ENCODE measurements at regions not wholly inside any gene's neighbourhood (a gene's known extent, or its start where the extent isn't known, plus 50 kb on each side); places are given as distances from the start of the nearest gene placed in this dataset.

DNA sequence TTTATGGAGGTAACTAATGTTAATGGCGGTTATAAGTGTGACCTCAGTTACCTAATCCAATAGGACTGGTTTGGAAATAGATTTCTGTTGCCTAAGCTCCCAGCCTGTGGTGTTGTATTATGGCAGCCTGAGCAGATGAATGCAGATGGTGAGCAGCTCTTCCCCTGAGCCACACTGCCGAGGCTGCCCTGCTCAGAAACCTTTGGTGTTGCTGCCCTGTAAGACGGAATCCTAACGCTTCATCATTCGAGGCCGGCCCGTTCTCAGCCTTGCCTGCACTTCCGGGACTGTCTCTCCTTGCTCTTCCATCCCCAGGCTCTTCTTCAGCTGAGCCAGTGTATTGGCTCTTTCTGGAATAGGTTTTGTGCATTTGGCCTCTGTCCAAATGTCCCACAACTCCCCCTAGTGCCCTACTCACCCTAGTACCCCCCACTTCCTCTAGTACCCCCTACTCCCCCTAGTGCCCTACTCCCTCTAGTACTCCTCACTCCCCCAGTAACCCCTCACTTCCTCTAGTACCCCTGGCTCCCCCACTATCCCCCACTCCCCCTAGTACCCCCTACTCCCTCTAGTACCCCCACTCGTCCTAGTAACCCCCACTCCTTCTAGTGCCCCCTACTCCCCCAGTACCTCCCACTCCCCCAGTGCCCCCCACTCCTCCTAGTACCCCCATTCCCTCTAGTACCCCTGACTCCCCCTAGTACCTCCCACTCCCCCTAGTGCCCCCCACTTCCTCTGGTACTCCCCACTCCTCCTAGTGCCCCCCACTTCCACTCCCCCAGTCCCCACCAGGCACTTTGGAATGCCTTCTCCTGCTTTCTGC lies 106.0 kb upstream of the TAF1B start:
- Histone ChIP-seq H3K4me3 (ENCODE audit: low read length in 3 of 3) (no peak overlapping the region), H3K36me3 (ENCODE audit: control insufficient read depth in 3 of 3, insufficient read depth in 3 of 3, low read length in 3 of 3) (no peaks in the 10 kb centered on the region), H3K27me3 (ENCODE audit: control insufficient read depth in 3 of 3, insufficient read depth in 3 of 3, low read length in 3 of 3) (no peaks in the 10 kb centered on the region), H3K27ac (ENCODE audit: low read depth, low read length) (no peak overlapping the region), H3K9ac (ENCODE audit: low read depth in 1 of 3, low read length in 3 of 3) (no peak overlapping the region), H3K4me1 (ENCODE audit: control insufficient read depth in 3 of 3, insufficient read depth in 3 of 3, low read length in 3 of 3) (peaks cover 22 to 32% (median 30%) of the 10 kb centered on the region in 3 donors), H3K9me3 (ENCODE audit: control insufficient read depth in 3 of 3, low read length in 3 of 3) (peaks cover 0 to 5% (median 2%) of the 10 kb centered on the region in 3 donors)

GRCh38 chr2:9738062-9738461 lies 105.2 kb upstream of the TAF1B start:
- H3K27ac ChIP-seq (ENCODE audit: low read depth, low read length), result peak overlapping the region; percentile 93

GRCh38 chr2:9738535-9739496 lies 104.5 kb upstream of the TAF1B start:
- Histone ChIP-seq H3K27ac (ENCODE audit: low read depth, low read length) (peak overlapping the region; percentile 93), H3K9ac (ENCODE audit: low read depth in 1 of 3, low read length in 3 of 3) (peak overlapping the region; percentile 81 to 84 (median 81))

More at GRCh38 chr2:9738062-9738461, 105.2 kb upstream of the TAF1B start:
- Histone ChIP-seq H3K9me3 (ENCODE audit: control insufficient read depth in 3 of 3, low read length in 3 of 3) (peaks cover 0 to 5% (median 2%) of the 10 kb centered on the region in 3 donors), H3K36me3 (ENCODE audit: control insufficient read depth in 3 of 3, insufficient read depth in 3 of 3, low read length in 3 of 3) (no peaks in the 10 kb centered on the region), H3K9ac (ENCODE audit: low read depth in 1 of 3, low read length in 3 of 3) (peak overlapping the region in 2 of 3 donors; percentile 81 to 84), H3K27me3 (ENCODE audit: control insufficient read depth in 3 of 3, insufficient read depth in 3 of 3, low read length in 3 of 3) (no peaks in the 10 kb centered on the region), H3K4me1 (ENCODE audit: control insufficient read depth in 3 of 3, insufficient read depth in 3 of 3, low read length in 3 of 3) (peaks cover 22 to 32% (median 30%) of the 10 kb centered on the region in 3 donors), H3K4me3 (ENCODE audit: low read length in 3 of 3) (no peak overlapping the region)

DNA sequence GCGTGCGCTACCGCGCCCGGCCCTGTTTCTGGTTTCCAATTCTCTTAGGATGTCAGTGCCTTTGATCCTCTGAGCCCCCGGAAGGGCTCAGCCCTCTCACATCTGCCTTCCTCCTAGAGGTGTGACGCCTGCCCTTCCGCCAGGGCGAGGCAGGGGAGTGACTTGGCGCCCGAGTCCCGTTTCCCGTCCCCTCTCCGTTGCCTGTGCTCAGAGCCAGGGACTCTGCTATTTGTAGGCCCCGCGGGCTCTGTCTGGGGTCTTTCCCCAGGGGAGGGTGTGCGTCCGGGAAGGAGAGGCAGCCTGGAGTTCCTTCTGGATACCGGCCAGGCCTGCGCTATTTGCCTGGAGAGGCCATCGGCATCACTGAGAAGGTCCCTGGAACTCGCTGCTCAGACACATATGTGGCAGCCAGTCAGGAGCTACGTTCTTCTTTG lies 103.7 kb upstream of the TAF1B start:
- H3K4me1 ChIP-seq (ENCODE audit: control insufficient read depth in 3 of 3, insufficient read depth in 3 of 3, low read length in 3 of 3), result peaks cover 22 to 36% (median 30%) of the 10 kb centered on the region in 3 donors
- H3K4me3 ChIP-seq (ENCODE audit: low read length in 3 of 3), result peak overlapping the region; percentile 56 to 67 (median 66)
- H3K27me3 ChIP-seq (ENCODE audit: control insufficient read depth in 3 of 3, insufficient read depth in 3 of 3, low read length in 3 of 3), result no peaks in the 10 kb centered on the region
- H3K27ac ChIP-seq (ENCODE audit: low read depth, low read length), result peak overlapping the region; percentile 93
- peaks cover 0 to 5% (median 0%) of the 10 kb centered on the region in 3 donors for H3K9me3 ChIP-seq (ENCODE audit: control insufficient read depth in 3 of 3, low read length in 3 of 3)
- H3K9ac ChIP-seq (ENCODE audit: low read depth in 1 of 3, low read length in 3 of 3), result peak overlapping the region; percentile 81 to 84 (median 81)
- no peaks in the 10 kb centered on the region for H3K36me3 ChIP-seq (ENCODE audit: control insufficient read depth in 3 of 3, insufficient read depth in 3 of 3, low read length in 3 of 3)

More at GRCh38 chr2:9738535-9739496, 104.5 kb upstream of the TAF1B start:
- H3K27me3 ChIP-seq (ENCODE audit: control insufficient read depth in 3 of 3, insufficient read depth in 3 of 3, low read length in 3 of 3), result no peaks in the 10 kb centered on the region
- H3K9me3 ChIP-seq (ENCODE audit: control insufficient read depth in 3 of 3, low read length in 3 of 3), result peaks cover 0 to 5% (median 2%) of the 10 kb centered on the region in 3 donors
- H3K4me1 ChIP-seq (ENCODE audit: control insufficient read depth in 3 of 3, insufficient read depth in 3 of 3, low read length in 3 of 3), result peaks cover 22 to 32% (median 30%) of the 10 kb centered on the region in 3 donors
- H3K36me3 ChIP-seq (ENCODE audit: control insufficient read depth in 3 of 3, insufficient read depth in 3 of 3, low read length in 3 of 3), result no peaks in the 10 kb centered on the region
- H3K4me3 ChIP-seq (ENCODE audit: low read length in 3 of 3), result peak overlapping the region; percentile 56 to 67 (median 66)

DNA sequence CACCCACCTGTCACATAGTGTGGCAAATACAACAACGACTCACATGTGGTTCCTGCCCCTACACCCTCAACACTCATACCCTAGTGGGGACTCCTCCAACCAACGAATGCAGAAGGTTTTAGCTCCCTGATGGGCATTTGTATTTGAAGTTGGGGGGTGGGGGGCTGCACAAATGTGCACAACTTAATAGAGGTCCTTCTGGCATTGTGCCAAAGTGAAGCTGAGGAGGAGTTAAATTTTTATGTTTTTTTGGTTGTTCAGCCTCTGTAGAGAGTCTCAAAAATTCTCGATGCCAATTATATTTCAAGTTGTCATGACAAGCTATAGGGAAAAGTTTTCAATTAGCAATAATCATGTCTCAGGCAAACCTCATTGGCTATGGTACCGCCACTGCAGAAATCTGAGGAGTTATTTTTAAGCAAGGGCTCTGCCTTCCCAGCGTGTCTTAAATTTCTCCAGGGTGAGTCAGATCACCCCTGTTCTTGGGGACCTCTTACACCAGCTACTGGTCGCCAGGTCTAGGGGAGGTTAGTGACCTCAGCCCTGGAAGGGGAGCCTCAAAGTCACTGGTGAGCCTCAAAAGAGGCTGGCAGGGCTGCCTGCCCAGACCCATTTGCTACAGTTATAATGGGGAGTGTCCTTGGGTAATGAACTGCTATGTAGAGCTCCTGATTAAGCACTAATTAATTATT lies 102.7 kb upstream of the TAF1B start:
- H3K9ac ChIP-seq (ENCODE audit: low read depth in 1 of 3, low read length in 3 of 3), result no peak overlapping the region
- peak overlapping the region; percentile 62 for H3K27ac ChIP-seq (ENCODE audit: low read depth, low read length)
- no peaks in the 10 kb centered on the region for H3K27me3 ChIP-seq (ENCODE audit: control insufficient read depth in 3 of 3, insufficient read depth in 3 of 3, low read length in 3 of 3)
- no peaks in the 10 kb centered on the region for H3K9me3 ChIP-seq (ENCODE audit: control insufficient read depth in 3 of 3, low read length in 3 of 3)
- H3K4me1 ChIP-seq (ENCODE audit: control insufficient read depth in 3 of 3, insufficient read depth in 3 of 3, low read length in 3 of 3), result peaks cover 22 to 39% (median 30%) of the 10 kb centered on the region in 3 donors
- peak overlapping the region in 1 of 3 donors; percentile 29 for H3K4me3 ChIP-seq (ENCODE audit: low read length in 3 of 3)
- H3K36me3 ChIP-seq (ENCODE audit: control insufficient read depth in 3 of 3, insufficient read depth in 3 of 3, low read length in 3 of 3), result no peaks in the 10 kb centered on the region

DNA sequence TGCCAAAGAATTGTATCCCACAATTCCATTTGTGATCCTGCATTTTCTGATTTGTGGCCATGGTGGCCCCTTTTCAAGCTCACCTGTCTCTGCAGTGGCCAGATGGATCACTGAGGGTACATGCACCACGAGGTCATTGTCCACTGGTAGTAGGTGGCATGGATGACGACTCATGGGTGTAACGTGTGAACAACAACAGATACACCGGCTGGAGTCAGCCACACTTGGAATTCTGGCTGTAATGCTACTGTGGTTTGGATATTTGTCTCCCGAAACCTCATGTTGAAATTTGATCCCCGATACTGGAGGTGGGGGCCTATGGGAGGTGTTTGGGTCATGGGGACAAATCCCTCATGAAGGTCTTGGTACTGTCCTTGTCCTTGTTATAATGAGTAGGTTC lies 102.2 kb upstream of the TAF1B start:
- Histone ChIP-seq H3K36me3 (ENCODE audit: control insufficient read depth in 3 of 3, insufficient read depth in 3 of 3, low read length in 3 of 3) (no peaks in the 10 kb centered on the region), H3K27ac (ENCODE audit: low read depth, low read length) (peak overlapping the region; percentile 62), H3K27me3 (ENCODE audit: control insufficient read depth in 3 of 3, insufficient read depth in 3 of 3, low read length in 3 of 3) (no peaks in the 10 kb centered on the region), H3K4me3 (ENCODE audit: low read length in 3 of 3) (peak overlapping the region in 1 of 3 donors; percentile 29), H3K9ac (ENCODE audit: low read depth in 1 of 3, low read length in 3 of 3) (no peak overlapping the region), H3K9me3 (ENCODE audit: control insufficient read depth in 3 of 3, low read length in 3 of 3) (no peaks in the 10 kb centered on the region), H3K4me1 (ENCODE audit: control insufficient read depth in 3 of 3, insufficient read depth in 3 of 3, low read length in 3 of 3) (peaks cover 22 to 39% (median 30%) of the 10 kb centered on the region in 3 donors)

GRCh38 chr2:9742601-9743000 lies 100.7 kb upstream of the TAF1B start:
- H3K27me3 ChIP-seq (ENCODE audit: control insufficient read depth in 3 of 3, insufficient read depth in 3 of 3, low read length in 3 of 3), result no peaks in the 10 kb centered on the region
- H3K9me3 ChIP-seq (ENCODE audit: control insufficient read depth in 3 of 3, low read length in 3 of 3), result no peaks in the 10 kb centered on the region
- H3K9ac ChIP-seq (ENCODE audit: low read depth in 1 of 3, low read length in 3 of 3), result no peak overlapping the region
- H3K36me3 ChIP-seq (ENCODE audit: control insufficient read depth in 3 of 3, insufficient read depth in 3 of 3, low read length in 3 of 3), result no peaks in the 10 kb centered on the region
- peaks cover 22 to 39% (median 30%) of the 10 kb centered on the region in 3 donors for H3K4me1 ChIP-seq (ENCODE audit: control insufficient read depth in 3 of 3, insufficient read depth in 3 of 3, low read length in 3 of 3)
- no peak overlapping the region for H3K27ac ChIP-seq (ENCODE audit: low read depth, low read length)
- H3K4me3 ChIP-seq (ENCODE audit: low read length in 3 of 3), result no peak overlapping the region

DNA sequence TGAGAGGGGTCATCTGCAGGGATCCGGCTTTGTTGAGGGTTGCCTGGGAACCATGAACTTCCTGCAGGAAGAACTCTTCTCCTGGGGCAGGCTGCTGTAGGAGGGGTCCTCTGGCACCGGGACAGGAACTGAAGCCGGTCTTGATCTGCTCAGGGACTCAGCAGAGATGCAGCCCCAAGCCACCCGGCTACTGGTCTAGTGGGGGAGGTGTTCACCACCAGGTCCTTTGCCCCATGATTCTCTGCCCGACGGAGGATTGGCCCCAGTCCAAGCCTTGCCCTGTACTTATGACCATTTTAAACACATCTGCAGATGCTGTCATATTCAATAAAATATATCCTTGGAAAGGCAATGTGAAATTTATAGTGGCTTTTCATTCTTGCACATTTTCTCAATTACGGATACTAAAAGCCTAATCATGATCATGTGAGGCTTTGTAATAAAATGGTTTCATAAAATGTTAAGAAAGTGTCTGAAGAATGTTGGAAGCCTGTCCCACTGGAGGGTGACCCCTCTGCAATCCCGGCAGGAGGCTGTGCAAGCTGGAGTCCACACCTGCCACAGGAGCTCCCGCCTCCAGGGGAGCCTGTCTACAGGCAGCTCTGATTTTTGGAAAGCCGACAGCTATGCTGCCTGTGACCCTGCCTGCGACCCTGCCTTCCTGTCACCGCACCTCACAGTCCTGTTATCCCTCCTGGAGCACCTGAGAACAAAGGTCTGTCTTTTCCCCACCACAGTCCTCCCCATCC lies 98.8 kb upstream of the TAF1B start:
- Histone ChIP-seq H3K9ac (ENCODE audit: low read depth in 1 of 3, low read length in 3 of 3) (no peak overlapping the region), H3K27me3 (ENCODE audit: control insufficient read depth in 3 of 3, insufficient read depth in 3 of 3, low read length in 3 of 3) (no peaks in the 10 kb centered on the region), H3K27ac (ENCODE audit: low read depth, low read length) (no peak overlapping the region), H3K36me3 (ENCODE audit: control insufficient read depth in 3 of 3, insufficient read depth in 3 of 3, low read length in 3 of 3) (no peaks in the 10 kb centered on the region), H3K4me3 (ENCODE audit: low read length in 3 of 3) (no peak overlapping the region), H3K4me1 (ENCODE audit: control insufficient read depth in 3 of 3, insufficient read depth in 3 of 3, low read length in 3 of 3) (peaks cover 16 to 27% (median 18%) of the 10 kb centered on the region in 3 donors), H3K9me3 (ENCODE audit: control insufficient read depth in 3 of 3, low read length in 3 of 3) (no peaks in the 10 kb centered on the region)

All from skeletal muscle tissue (tissue), 3 donors.